SK-N-MC (cell line): ENCODE measurements at regions not wholly inside any gene's neighbourhood (a gene's known extent, or its start where the extent isn't known, plus 50 kb on each side); places are given as distances from the start of the nearest gene placed in this dataset.

Experiments used
- DNase-seq: peaks from one replicate; pipeline ENCODE4 v3.0.0-alpha.2; 2011; ENCODE audit warnings: low read depth, low spot score
- H3K27ac ChIP-seq: fragments of 200-600 bp; sonication (generic); 2 replicates; pipeline ENCODE4 v1.5.1; 2016; ENCODE audit warnings: mixed run types
- H3K36me3 ChIP-seq: fragments of 200-600 bp; sonication (generic); 2 replicates; pipeline ENCODE4 v1.6.1; 2017; ENCODE audit warnings: antibody characterized with exemption, low read length, mixed read lengths; ENCODE audit not compliant: insufficient read depth
- H3K4me3 ChIP-seq: fragments of 200-600 bp; sonication (generic); 2 replicates; pipeline ENCODE4 v1.5.1; 2016
- H3K9ac ChIP-seq: fragments of 200-600 bp; sonication (generic); 2 replicates; pipeline ENCODE4 v1.8.0; 2017; ENCODE audit warnings: mixed run types, mixed read lengths; ENCODE audit not compliant: insufficient read length
- H3K9me3 ChIP-seq: fragments of 200-600 bp; sonication (generic); 2 replicates; pipeline ENCODE4 v1.6.1; 2017; ENCODE audit warnings: low read depth, mild to moderate bottlenecking, antibody characterized with exemption, low read length, moderate library complexity, mixed read lengths
- EZH2 ChIP-seq: fragments of 200-600 bp; sonication (generic); IDR thresholded peaks from one replicate; pipeline ENCODE4 v1.6.1; 2017; ENCODE audit warnings: antibody characterized with exemption
- FOXP2 ChIP-seq: optimal IDR thresholded peaks from 2 replicates; pipeline ENCODE3; 2011; ENCODE audit warnings: mild to moderate bottlenecking, moderate library complexity; ENCODE audit not compliant: insufficient read depth; ENCODE audit errors: extremely low read length, control extremely low read depth
- POLR2AphosphoS5 ChIP-seq: IDR thresholded peaks from 2 replicates; pipeline ENCODE4 v1.6.1; 2012; ENCODE audit warnings: mild to moderate bottlenecking, low read depth, low read length, borderline replicate concordance

GRCh38 chr18:38025433-38026038 lies 459.9 kb upstream of the CELF4 start:
- DNase-seq, result no peak
- no peak overlapping the region for H3K4me3 ChIP-seq
- TF ChIP-seq POLR2AphosphoS5 (no peak), EZH2 (no peak), FOXP2 (no peak)
- H3K9ac ChIP-seq, result no peak overlapping the region
- no peak overlapping the region for H3K27ac ChIP-seq
- no peaks in the 10 kb centered on the region for H3K9me3 ChIP-seq
- H3K36me3 ChIP-seq, result no peaks in the 10 kb centered on the region

GRCh38 chr18:38023871-38024270 lies 458.3 kb upstream of the CELF4 start:
- H3K9ac ChIP-seq, result no peak overlapping the region
- H3K4me3 ChIP-seq, result no peak overlapping the region
- no peaks in the 10 kb centered on the region for H3K9me3 ChIP-seq
- no peaks in the 10 kb centered on the region for H3K36me3 ChIP-seq
- no peak for DNase-seq
- TF ChIP-seq POLR2AphosphoS5, result no peak
- TF ChIP-seq EZH2, result no peak
- no peak for TF ChIP-seq FOXP2
- no peak overlapping the region for H3K27ac ChIP-seq

- H3K27ac ChIP-seq, result no peak overlapping the region
- no peak overlapping the region for H3K9ac ChIP-seq
- no peak overlapping the region for H3K4me3 ChIP-seq
- no peaks in the 10 kb centered on the region for H3K9me3 ChIP-seq
- H3K36me3 ChIP-seq, result no peaks in the 10 kb centered on the region
- DNase-seq, result no peak
- no peak for TF ChIP-seq FOXP2
- TF ChIP-seq POLR2AphosphoS5, result no peak
- TF ChIP-seq EZH2, result no peak
Measured at GRCh38 chr18:38022234-38022633, 456.6 kb upstream of the CELF4 start.

- no peak overlapping the region for H3K4me3 ChIP-seq
- TF ChIP-seq EZH2, result no peak
- TF ChIP-seq FOXP2, result no peak
- DNase-seq, result no peak
- no peaks in the 10 kb centered on the region for H3K9me3 ChIP-seq
- H3K9ac ChIP-seq, result no peak overlapping the region
- H3K36me3 ChIP-seq, result no peaks in the 10 kb centered on the region
- H3K27ac ChIP-seq, result no peak overlapping the region
Measured at GRCh38 chr18:38019292-38019691, 453.7 kb upstream of the CELF4 start.

DNA sequence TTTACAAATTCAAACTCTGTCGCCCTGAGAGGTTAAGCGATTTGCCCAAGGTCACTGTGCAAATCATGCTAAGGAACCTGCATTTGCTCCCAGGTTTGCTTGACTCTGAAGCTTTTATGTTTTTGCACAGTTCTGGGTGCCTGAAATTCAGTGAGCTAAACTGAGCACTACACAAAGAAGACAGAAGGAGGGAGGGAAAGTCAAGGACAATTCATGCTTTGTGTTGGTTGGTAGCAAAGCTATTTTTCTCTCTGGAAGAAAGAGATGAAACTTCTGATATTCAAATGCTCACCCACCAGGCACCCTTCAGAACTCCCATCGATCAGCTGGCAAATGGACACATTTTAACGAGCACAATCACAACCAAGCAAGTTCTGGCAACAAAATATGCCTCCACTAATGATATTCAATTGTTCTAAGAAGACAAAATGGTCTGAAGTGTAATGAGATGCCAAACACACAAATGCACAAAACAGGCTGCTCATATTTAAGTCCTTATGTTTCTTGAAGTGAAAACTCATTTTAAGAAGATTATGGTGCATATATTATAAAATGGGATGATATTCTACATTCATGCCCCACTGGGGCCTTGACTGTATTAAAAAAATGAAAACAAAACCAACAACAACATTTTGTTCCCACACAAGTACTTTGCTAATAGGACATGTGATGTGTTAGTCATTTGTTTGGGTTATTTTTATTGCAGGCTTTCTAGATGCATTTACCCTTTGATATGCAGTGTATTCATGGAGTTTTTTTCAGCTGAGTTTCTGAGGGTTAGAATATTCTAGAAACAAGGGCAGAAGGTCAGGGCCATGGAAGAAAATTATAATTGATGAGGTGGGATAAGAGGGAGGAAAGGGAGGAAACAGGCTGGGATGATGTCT lies 445.6 kb upstream of the CELF4 start:
- H3K36me3 ChIP-seq, result no peaks in the 10 kb centered on the region
- TF ChIP-seq EZH2, result no peak
- TF ChIP-seq FOXP2, result no peak
- TF ChIP-seq POLR2AphosphoS5, result no peak
- H3K4me3 ChIP-seq, result no peak overlapping the region
- DNase-seq, result no peak
- H3K9me3 ChIP-seq, result no peaks in the 10 kb centered on the region
- no peak overlapping the region for H3K9ac ChIP-seq
- H3K27ac ChIP-seq, result no peak overlapping the region

- Histone ChIP-seq H3K9me3 (no peaks in the 10 kb centered on the region), H3K36me3 (no peaks in the 10 kb centered on the region), H3K9ac (no peak overlapping the region), H3K27ac (no peak overlapping the region), H3K4me3 (no peak overlapping the region)
- no peak for DNase-seq
- TF ChIP-seq POLR2AphosphoS5 (no peak), FOXP2 (no peak), EZH2 (no peak)
Measured at GRCh38 chr18:38010037-38010436, 444.4 kb upstream of the CELF4 start.

- Histone ChIP-seq H3K27ac (no peak overlapping the region), H3K4me3 (no peak overlapping the region), H3K9me3 (no peaks in the 10 kb centered on the region), H3K9ac (no peak overlapping the region), H3K36me3 (no peaks in the 10 kb centered on the region)
- TF ChIP-seq EZH2 (no peak), FOXP2 (no peak), POLR2AphosphoS5 (no peak)
- DNase-seq, result no peak
Measured at GRCh38 chr18:38009320-38009719, 443.7 kb upstream of the CELF4 start.

GRCh38 chr18:38007676-38008330 lies 442.2 kb upstream of the CELF4 start:
- H3K4me3 ChIP-seq, result no peak overlapping the region
- no peaks in the 10 kb centered on the region for H3K36me3 ChIP-seq
- no peak for TF ChIP-seq EZH2
- TF ChIP-seq FOXP2, result no peak
- TF ChIP-seq POLR2AphosphoS5, result no peak
- no peak overlapping the region for H3K27ac ChIP-seq
- no peak overlapping the region for H3K9ac ChIP-seq
- no peak for DNase-seq
- H3K9me3 ChIP-seq, result no peaks in the 10 kb centered on the region

- Histone ChIP-seq H3K9me3 (no peaks in the 10 kb centered on the region), H3K9ac (no peak overlapping the region), H3K27ac (no peak overlapping the region), H3K36me3 (no peaks in the 10 kb centered on the region), H3K4me3 (no peak overlapping the region)
- no peak for TF ChIP-seq FOXP2
- TF ChIP-seq EZH2, result no peak
- no peak for TF ChIP-seq POLR2AphosphoS5
- DNase-seq, result no peak
Measured at GRCh38 chr18:38007026-38007425, 441.4 kb upstream of the CELF4 start.
